PC-9 (cell line): ENCODE measurements at regions not wholly inside any gene's neighbourhood (a gene's known extent, or its start where the extent isn't known, plus 50 kb on each side); places are given as distances from the start of the nearest gene placed in this dataset.

Experiments
- BruUV-seq: library from RNA; stranded (reverse); fragments of 400-500 nt; replicated peaks from 2 replicates; lab custom pipeline; 2021; lab: Mats Ljungman, UMichigan
- CTCF ChIA-PET: fragments of 300-600 bp; sonication (Branson Sonifier 250); formaldehyde crosslinking; loops from one replicate; lab custom pipeline; 2022; ENCODE audit warnings: antibody characterized with exemption; lab: Charles Lee
- POLR2A ChIA-PET: fragments of 300-600 bp; sonication (Branson Sonifier 250); formaldehyde crosslinking; loops from one replicate; lab custom pipeline; 2022; ENCODE audit warnings: antibody characterized with exemption; ENCODE audit not compliant: unreplicated experiment; lab: Charles Lee
- DNase-seq, 2 experiments: peaks; one replicate each; pipeline versions ENCODE4 v3.0.0 to v3.0.0-alpha.2; 2015 to 2022; ENCODE audit warnings: mixed read lengths in 1 of 2
- H2AFZ ChIP-seq: fragments of 200-600 bp; sonication (generic); 2 replicates; pipeline ENCODE4 v1.8.1; 2017; ENCODE audit warnings: antibody characterized with exemption
- H3F3A ChIP-seq: fragments of 200-600 bp; sonication (generic); 2 replicates; pipeline ENCODE4 v1.8.1; 2017; ENCODE audit warnings: antibody characterized with exemption, mild to moderate bottlenecking, low read depth; ENCODE audit not compliant: insufficient read depth
- H3K27ac ChIP-seq: fragments of 200-600 bp; sonication (generic); 2 replicates; pipeline ENCODE4 v1.6.1; 2016; ENCODE audit warnings: mixed run types
- H3K27me3 ChIP-seq: fragments of 200-600 bp; sonication (generic); 2 replicates; pipeline ENCODE4 v1.6.1; 2016; ENCODE audit warnings: low read depth, mixed run types; ENCODE audit not compliant: insufficient read depth
- H3K36me3 ChIP-seq: fragments of 200-600 bp; sonication (generic); 2 replicates; pipeline ENCODE4 v1.6.1; 2016; ENCODE audit warnings: low read depth, mixed run types
- H3K4me1 ChIP-seq: fragments of 200-600 bp; sonication (generic); replicated peaks from 2 replicates; pipeline ENCODE4 v1.6.1; 2016; ENCODE audit warnings: mixed run types; ENCODE audit not compliant: insufficient read depth
- H3K4me2 ChIP-seq: fragments of 200-600 bp; sonication (generic); 2 replicates; pipeline ENCODE4 v1.6.1; 2017; ENCODE audit warnings: mixed run types
- H3K4me3 ChIP-seq: fragments of 200-600 bp; sonication (generic); 2 replicates; pipeline ENCODE4 v1.6.1; 2016; ENCODE audit warnings: mixed run types
- H3K79me2 ChIP-seq: fragments of 200-600 bp; sonication (generic); 2 replicates; pipeline ENCODE4 v1.6.1; 2017; ENCODE audit warnings: low read depth, mixed run types
- H3K9me2 ChIP-seq: fragments of 200-600 bp; sonication (generic); 2 replicates; pipeline ENCODE4 v1.8.1; 2017; ENCODE audit warnings: mild to moderate bottlenecking; ENCODE audit not compliant: insufficient read depth
- H3K9me3 ChIP-seq: fragments of 200-600 bp; sonication (generic); 2 replicates; pipeline ENCODE4 v1.8.1; 2016; ENCODE audit warnings: low read depth; ENCODE audit not compliant: insufficient read depth
- H4K20me1 ChIP-seq: fragments of 200-600 bp; sonication (generic); 2 replicates; pipeline ENCODE4 v1.8.1; 2017; ENCODE audit not compliant: insufficient read depth
- EZH2 ChIP-seq: fragments of 200-600 bp; sonication (generic); IDR thresholded peaks from 2 replicates; pipeline ENCODE4 v1.8.0; 2017; ENCODE audit warnings: antibody characterized with exemption, low read depth
- intact Hi-C: fragments of 100-400 bp; cut with micrococcal nuclease; formaldehyde crosslinking; loops from one replicate; pipeline ENCODE4 v1.10.0; 2022; ENCODE audit not compliant: unreplicated experiment
- TF ChIP-seq, protein P1 (sequence below): fragments of 200-600 bp; sonication (generic); conservative IDR thresholded peaks from 2 replicates; pipeline ENCODE4 v1.6.1; 2017; ENCODE audit warnings: mixed run types, antibody characterized with exemption, mild to moderate bottlenecking, moderate library complexity

DNA sequence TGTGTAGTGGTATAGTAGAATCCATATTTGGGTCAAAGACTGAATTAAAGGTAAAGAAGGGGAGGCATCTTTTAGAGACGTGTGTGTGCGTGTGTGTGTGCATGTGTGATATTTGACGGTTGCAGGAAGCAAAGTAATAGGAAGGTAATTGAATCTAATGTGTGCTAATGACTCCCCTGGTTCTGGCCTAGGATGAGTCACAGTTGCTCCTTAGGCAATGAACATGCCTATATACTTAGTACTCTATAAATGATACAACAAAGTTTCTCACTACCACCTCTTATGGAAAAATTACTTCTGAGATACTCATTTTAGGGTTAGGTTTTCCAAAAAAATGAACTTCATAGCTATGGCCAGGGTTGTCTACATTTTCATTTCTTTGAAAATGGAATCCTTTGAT lies 409.6 kb downstream of the GUCY1A2 start:
- POLR2A ChIA-PET = no interaction called here
- peaks cover 3% of the 10 kb centered on the region; the same call in 1 of the 2 replicates for H3K9me3 ChIP-seq
- DNase-seq = peak in 1 of 2 experiments; percentile 56
- no peak for TF ChIP-seq EZH2
- TF ChIP-seq, protein P1, sequence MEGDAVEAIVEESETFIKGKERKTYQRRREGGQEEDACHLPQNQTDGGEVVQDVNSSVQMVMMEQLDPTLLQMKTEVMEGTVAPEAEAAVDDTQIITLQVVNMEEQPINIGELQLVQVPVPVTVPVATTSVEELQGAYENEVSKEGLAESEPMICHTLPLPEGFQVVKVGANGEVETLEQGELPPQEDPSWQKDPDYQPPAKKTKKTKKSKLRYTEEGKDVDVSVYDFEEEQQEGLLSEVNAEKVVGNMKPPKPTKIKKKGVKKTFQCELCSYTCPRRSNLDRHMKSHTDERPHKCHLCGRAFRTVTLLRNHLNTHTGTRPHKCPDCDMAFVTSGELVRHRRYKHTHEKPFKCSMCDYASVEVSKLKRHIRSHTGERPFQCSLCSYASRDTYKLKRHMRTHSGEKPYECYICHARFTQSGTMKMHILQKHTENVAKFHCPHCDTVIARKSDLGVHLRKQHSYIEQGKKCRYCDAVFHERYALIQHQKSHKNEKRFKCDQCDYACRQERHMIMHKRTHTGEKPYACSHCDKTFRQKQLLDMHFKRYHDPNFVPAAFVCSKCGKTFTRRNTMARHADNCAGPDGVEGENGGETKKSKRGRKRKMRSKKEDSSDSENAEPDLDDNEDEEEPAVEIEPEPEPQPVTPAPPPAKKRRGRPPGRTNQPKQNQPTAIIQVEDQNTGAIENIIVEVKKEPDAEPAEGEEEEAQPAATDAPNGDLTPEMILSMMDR = no peak
- H3K4me2 ChIP-seq = no peak overlapping the region
- H3K27me3 ChIP-seq = no peaks in the 10 kb centered on the region
- no peak overlapping the region for H3K27ac ChIP-seq
- BruUV-seq = no TSS peak
- intact Hi-C loops = no loop called here
- H3K79me2 ChIP-seq = no peaks in the 10 kb centered on the region
- no peaks in the 10 kb centered on the region for H3K4me1 ChIP-seq
- no peak overlapping the region for H3K4me3 ChIP-seq
- H3K36me3 ChIP-seq = no peaks in the 10 kb centered on the region
- CTCF ChIA-PET = no interaction called here
- H4K20me1 ChIP-seq = no peaks in the 10 kb centered on the region
- no peak overlapping the region for H2AFZ ChIP-seq
- H3K9me2 ChIP-seq = no peaks in the 10 kb centered on the region; the same call in 1 of the 2 replicates
- no peaks in the 10 kb centered on the region for H3F3A ChIP-seq

GRCh38 chr11:106614262-106614661 lies 404.0 kb downstream of the GUCY1A2 start:
- Histone ChIP-seq H3K27me3 (no peaks in the 10 kb centered on the region), H3K4me1 (no peaks in the 10 kb centered on the region), H3K9me2 (peaks cover 4% of the 10 kb centered on the region; the same call in 1 of the 2 replicates), H3K79me2 (no peaks in the 10 kb centered on the region), H3K27ac (no peak overlapping the region), H3K4me2 (no peak overlapping the region), H3K9me3 (no peaks in the 10 kb centered on the region), H3K36me3 (no peaks in the 10 kb centered on the region), H3F3A (no peaks in the 10 kb centered on the region), H2AFZ (peak overlapping the region; percentile 40; the same call in 1 of the 2 replicates), H3K4me3 (no peak overlapping the region), H4K20me1 (no peaks in the 10 kb centered on the region)
- CTCF ChIA-PET = no interaction called here
- POLR2A ChIA-PET = no interaction called here
- no peak for DNase-seq
- TF ChIP-seq EZH2 = no peak
- TF ChIP-seq, protein P1 = no peak
- no TSS peak for BruUV-seq
- intact Hi-C loops = no loop called here

GRCh38 chr11:106619320-106619990 lies 398.8 kb downstream of the GUCY1A2 start:
- BruUV-seq = no TSS peak
- POLR2A ChIA-PET = no interaction called here

More at GRCh38 chr11:106619320-106619990, 398.8 kb downstream of the GUCY1A2 start:
- Histone ChIP-seq H3K36me3 (no peaks in the 10 kb centered on the region), H3K27me3 (no peaks in the 10 kb centered on the region), H3K9me3 (no peaks in the 10 kb centered on the region), H2AFZ (no peak overlapping the region), H3K4me2 (no peak overlapping the region), H3K79me2 (no peaks in the 10 kb centered on the region), H3K9me2 (0 out of 2 replicates have a peak, but pooled peaks cover 4% of the 10 kb centered on the region), H3K4me1 (no peaks in the 10 kb centered on the region), H4K20me1 (no peaks in the 10 kb centered on the region), H3F3A (no peaks in the 10 kb centered on the region), H3K4me3 (no peak overlapping the region), H3K27ac (no peak overlapping the region)
- CTCF ChIA-PET = no interaction called here
- no peak for TF ChIP-seq EZH2
- TF ChIP-seq, protein P1 = no peak
- intact Hi-C loops = no loop called here
- no peak for DNase-seq
